ENCODE measurements at regions not wholly inside any gene's neighbourhood (a gene's known extent, or its start where the extent isn't known, plus 50 kb on each side); places are given as distances from the start of the nearest gene placed in this dataset.
"Not testable (repeated sequence)": the region's sequence is repeated elsewhere in the genome, so short reads cannot be mapped to it uniquely, and the experiment has no call there.

DNA sequence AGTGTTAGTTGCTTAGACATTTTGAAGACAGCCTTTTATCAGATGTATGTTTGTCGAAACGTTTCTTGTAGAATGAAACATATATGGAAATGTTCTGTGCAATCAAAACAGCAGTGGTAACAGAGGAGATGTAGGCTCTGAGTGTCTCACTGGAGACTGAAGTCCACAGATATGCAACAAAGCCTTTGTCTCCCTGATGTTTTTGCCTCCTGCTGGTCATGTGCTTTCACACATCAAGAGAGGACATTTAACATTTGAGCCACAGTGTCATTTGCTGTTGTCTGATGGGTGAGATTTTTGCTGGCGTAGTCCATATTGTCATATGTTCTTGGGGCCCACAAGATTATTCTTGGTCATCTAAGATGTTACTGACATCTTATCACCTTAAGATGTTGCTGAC is 101.7 kb downstream of the POTEH start:
- CTCF ChIA-PET; DNase-seq; H3K27me3 Mint-ChIP-seq; H3K4me3 Mint-ChIP-seq; ATAC-seq; H3K27ac Mint-ChIP-seq; H3K4me1 Mint-ChIP-seq; POLR2A ChIA-PET; intact Hi-C loops (cut with DNase I, micrococcal nuclease); H3K9me3 Mint-ChIP-seq (ENCODE audit: low read depth); H3K36me3 Mint-ChIP-seq (ENCODE audit: low read depth): not testable (repeated sequence)

GRCh38 chr22:15799935-15800334 is 110.1 kb downstream of the POTEH start:
- DNase-seq; H3K27ac Mint-ChIP-seq; H3K9me3 Mint-ChIP-seq (ENCODE audit: low read depth); POLR2A ChIA-PET; CTCF ChIA-PET; H3K4me1 Mint-ChIP-seq; intact Hi-C loops (cut with DNase I, micrococcal nuclease); H3K36me3 Mint-ChIP-seq (ENCODE audit: low read depth); ATAC-seq; H3K27me3 Mint-ChIP-seq; H3K4me3 Mint-ChIP-seq: not testable (repeated sequence)

GRCh38 chr22:15811141-15811540 is 121.3 kb downstream of the POTEH start:
- H3K4me3 Mint-ChIP-seq; H3K4me1 Mint-ChIP-seq; H3K36me3 Mint-ChIP-seq (ENCODE audit: low read depth); intact Hi-C loops (cut with DNase I, micrococcal nuclease); H3K27ac Mint-ChIP-seq; H3K27me3 Mint-ChIP-seq; CTCF ChIA-PET; ATAC-seq; POLR2A ChIA-PET; H3K9me3 Mint-ChIP-seq (ENCODE audit: low read depth): not testable (repeated sequence)
- peak; percentile 4 for DNase-seq

- H3K9me3 Mint-ChIP-seq (ENCODE audit: low read depth); ATAC-seq; CTCF ChIA-PET; intact Hi-C loops (cut with DNase I, micrococcal nuclease); H3K27me3 Mint-ChIP-seq; H3K4me3 Mint-ChIP-seq; H3K36me3 Mint-ChIP-seq (ENCODE audit: low read depth); POLR2A ChIA-PET; H3K4me1 Mint-ChIP-seq; DNase-seq; H3K27ac Mint-ChIP-seq: not testable (repeated sequence)
Observed at GRCh38 chr22:15815783-15816182, 126.0 kb downstream of the POTEH start.

DNA sequence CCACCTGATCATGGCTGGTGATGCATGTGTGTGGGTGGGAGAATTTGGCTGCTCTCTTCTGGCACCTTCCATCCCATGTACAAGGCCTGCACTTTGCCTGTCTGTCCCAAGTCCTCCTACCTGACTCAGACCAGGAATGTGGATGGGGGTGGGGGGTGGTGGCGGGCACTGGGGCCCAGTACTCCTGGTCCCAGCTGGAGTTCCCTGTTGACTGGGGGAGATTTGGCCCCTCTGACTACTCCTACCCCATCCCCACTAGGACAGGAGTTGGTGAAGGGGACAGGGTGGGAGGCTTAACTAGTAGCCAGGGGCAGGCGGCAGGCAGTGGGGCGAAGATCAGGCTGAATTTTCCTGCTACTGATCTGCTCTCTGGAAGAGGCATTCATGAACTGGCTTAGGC is 126.6 kb downstream of the POTEH start:
- H3K36me3 Mint-ChIP-seq (ENCODE audit: low read depth); intact Hi-C loops (cut with DNase I, micrococcal nuclease); H3K9me3 Mint-ChIP-seq (ENCODE audit: low read depth): not testable (repeated sequence)

GRCh38 chr22:15817264-15817663 is 127.4 kb downstream of the POTEH start:
- POLR2A ChIA-PET; H3K27me3 Mint-ChIP-seq; ATAC-seq; H3K4me3 Mint-ChIP-seq; H3K36me3 Mint-ChIP-seq (ENCODE audit: low read depth); H3K9me3 Mint-ChIP-seq (ENCODE audit: low read depth); H3K27ac Mint-ChIP-seq; H3K4me1 Mint-ChIP-seq; CTCF ChIA-PET; intact Hi-C loops (cut with DNase I, micrococcal nuclease); DNase-seq: not testable (repeated sequence)

More for the DNA sequence above, 126.6 kb downstream of the POTEH start:
- H3K4me3 Mint-ChIP-seq, H3K4me1 Mint-ChIP-seq, ATAC-seq, H3K27me3 Mint-ChIP-seq, H3K27ac Mint-ChIP-seq, DNase-seq, CTCF ChIA-PET, POLR2A ChIA-PET: not testable (repeated sequence)

- intact Hi-C loops (cut with DNase I, micrococcal nuclease); POLR2A ChIA-PET; H3K9me3 Mint-ChIP-seq (ENCODE audit: low read depth); H3K4me3 Mint-ChIP-seq; H3K4me1 Mint-ChIP-seq; DNase-seq; CTCF ChIA-PET; H3K27me3 Mint-ChIP-seq; H3K36me3 Mint-ChIP-seq (ENCODE audit: low read depth); H3K27ac Mint-ChIP-seq; ATAC-seq: not testable (repeated sequence)
Observed at GRCh38 chr22:15819886-15820285, 130.1 kb downstream of the POTEH start.

- H3K9me3 Mint-ChIP-seq (ENCODE audit: low read depth); intact Hi-C loops (cut with DNase I, micrococcal nuclease); H3K4me3 Mint-ChIP-seq; H3K27ac Mint-ChIP-seq; DNase-seq; H3K4me1 Mint-ChIP-seq; CTCF ChIA-PET; H3K27me3 Mint-ChIP-seq; ATAC-seq; POLR2A ChIA-PET; H3K36me3 Mint-ChIP-seq (ENCODE audit: low read depth): not testable (repeated sequence)
Observed at GRCh38 chr22:15821088-15821487, 131.3 kb downstream of the POTEH start.

DNA sequence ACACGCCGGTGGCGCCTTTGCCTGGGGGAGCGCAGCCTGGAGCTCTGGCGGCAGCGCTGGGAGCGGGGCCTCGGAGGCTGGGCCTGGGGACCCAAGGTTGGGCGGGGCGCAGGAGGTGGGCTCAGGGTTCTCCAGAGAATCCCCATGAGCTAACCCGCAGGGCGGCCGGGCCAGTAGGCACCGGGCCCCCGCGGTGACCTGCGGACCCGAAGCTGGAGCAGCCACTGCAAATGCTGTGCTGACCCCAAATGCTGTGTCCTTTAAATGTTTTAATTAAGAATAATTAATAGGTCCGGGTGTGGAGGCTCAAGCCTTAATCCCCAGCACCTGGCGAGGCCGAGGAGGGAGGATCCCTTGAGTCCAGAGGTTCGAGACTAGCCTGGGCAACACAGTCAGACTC is 132.2 kb downstream of the POTEH start:
- H3K9me3 Mint-ChIP-seq (ENCODE audit: low read depth); DNase-seq; CTCF ChIA-PET; ATAC-seq; H3K4me1 Mint-ChIP-seq; POLR2A ChIA-PET; H3K4me3 Mint-ChIP-seq; intact Hi-C loops (cut with DNase I, micrococcal nuclease); H3K36me3 Mint-ChIP-seq (ENCODE audit: low read depth); H3K27me3 Mint-ChIP-seq; H3K27ac Mint-ChIP-seq: not testable (repeated sequence)

- H3K9me3 Mint-ChIP-seq (ENCODE audit: low read depth); H3K4me3 Mint-ChIP-seq; H3K27me3 Mint-ChIP-seq; CTCF ChIA-PET; H3K4me1 Mint-ChIP-seq; POLR2A ChIA-PET; intact Hi-C loops (cut with DNase I, micrococcal nuclease); H3K36me3 Mint-ChIP-seq (ENCODE audit: low read depth); ATAC-seq; DNase-seq; H3K27ac Mint-ChIP-seq: not testable (repeated sequence)
Observed at GRCh38 chr22:15823178-15823577, 133.4 kb downstream of the POTEH start.

DNA sequence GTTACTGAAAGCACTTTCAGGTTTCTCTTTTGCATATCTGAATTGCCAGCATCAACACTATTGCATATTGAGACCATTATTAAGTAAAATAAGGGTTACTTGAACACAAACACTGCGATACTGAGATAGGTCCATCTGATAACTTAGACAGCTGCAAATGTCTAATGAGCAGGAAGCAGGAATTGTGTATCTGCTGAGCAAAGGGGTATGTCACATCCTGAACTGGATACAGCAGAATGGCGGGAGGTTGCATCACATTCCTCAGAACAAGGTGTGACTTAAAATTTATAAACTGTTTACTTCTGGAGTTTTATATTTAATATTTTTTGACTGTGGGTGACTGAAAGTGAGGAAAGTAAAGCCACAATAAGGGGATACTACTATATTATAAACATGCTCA is 142.4 kb downstream of the POTEH start:
- H3K9me3 Mint-ChIP-seq (ENCODE audit: low read depth); CTCF ChIA-PET; H3K27ac Mint-ChIP-seq; H3K4me1 Mint-ChIP-seq; H3K36me3 Mint-ChIP-seq (ENCODE audit: low read depth); H3K4me3 Mint-ChIP-seq; POLR2A ChIA-PET; ATAC-seq; H3K27me3 Mint-ChIP-seq; intact Hi-C loops (cut with DNase I, micrococcal nuclease); DNase-seq: not testable (repeated sequence)

DNA sequence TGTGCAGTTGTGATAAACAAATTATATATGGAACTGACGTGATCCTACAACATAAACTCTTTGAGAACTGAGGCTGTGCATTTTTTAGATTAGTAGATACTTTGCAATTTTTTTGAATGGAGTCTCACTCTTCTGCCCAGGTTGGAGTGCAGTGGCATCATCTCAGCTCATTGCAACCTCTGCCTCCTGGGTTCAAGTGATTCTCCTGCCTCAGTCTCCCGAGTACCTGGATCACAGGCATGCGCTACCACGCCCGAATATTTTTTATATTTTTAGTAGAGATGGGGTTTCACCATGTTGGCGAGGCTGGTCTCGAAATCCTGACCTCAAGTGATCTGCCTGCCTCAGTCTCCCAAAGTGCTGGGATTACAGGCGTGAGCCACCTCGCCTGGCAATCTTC is 145.9 kb downstream of the POTEH start:
- DNase-seq; POLR2A ChIA-PET; intact Hi-C loops (cut with DNase I, micrococcal nuclease); H3K36me3 Mint-ChIP-seq (ENCODE audit: low read depth); H3K4me1 Mint-ChIP-seq; H3K27me3 Mint-ChIP-seq; CTCF ChIA-PET; H3K27ac Mint-ChIP-seq; H3K9me3 Mint-ChIP-seq (ENCODE audit: low read depth); ATAC-seq; H3K4me3 Mint-ChIP-seq: not testable (repeated sequence)

DNA sequence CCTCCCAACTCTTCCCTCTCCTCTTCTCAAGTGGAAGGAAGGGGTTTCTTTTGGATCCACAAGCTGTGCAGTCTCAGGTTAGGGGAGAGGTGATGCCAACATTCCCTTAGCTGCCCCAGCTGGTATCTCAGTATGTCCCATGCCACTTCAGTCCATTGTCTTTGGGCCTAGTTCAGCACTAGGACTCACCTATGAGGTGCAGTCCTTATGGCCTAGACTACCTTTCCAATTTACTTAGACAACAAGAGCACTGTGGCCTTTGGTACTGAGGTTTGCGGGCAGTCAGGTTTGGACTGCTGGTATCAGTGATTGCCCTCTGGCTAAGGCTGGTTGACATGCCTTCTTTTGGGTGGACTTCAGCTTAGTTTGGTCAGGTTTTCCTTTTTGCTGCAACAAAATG is 159.9 kb downstream of the POTEH start:
- H3K4me1 Mint-ChIP-seq; H3K27ac Mint-ChIP-seq; DNase-seq; ATAC-seq; H3K9me3 Mint-ChIP-seq (ENCODE audit: low read depth); intact Hi-C loops (cut with DNase I, micrococcal nuclease); POLR2A ChIA-PET; H3K27me3 Mint-ChIP-seq; H3K36me3 Mint-ChIP-seq (ENCODE audit: low read depth); CTCF ChIA-PET; H3K4me3 Mint-ChIP-seq: not testable (repeated sequence)
